OCI-LY1 (cell line): ENCODE measurements at regions not wholly inside any gene's neighbourhood (a gene's known extent, or its start where the extent isn't known, plus 50 kb on each side); places are given as distances from the start of the nearest gene placed in this dataset.
"Not testable (repeated sequence)": the region's sequence is repeated elsewhere in the genome, so short reads cannot be mapped to it uniquely, and the experiment has no call there.

Experiments
- H2AFZ ChIP-seq: fragments of 200-600 bp; sonication (generic), shearing (Covaris generic); 2 replicates; pipeline ENCODE4 v1.6.0; 2014; ENCODE audit warnings: antibody characterized with exemption, mild to moderate bottlenecking, low read length
- H3F3A ChIP-seq: fragments of 200-600 bp; sonication (generic), shearing (Covaris generic); 2 replicates; pipeline ENCODE4 v1.6.0; 2014; ENCODE audit warnings: mild to moderate bottlenecking, antibody characterized with exemption, low read length, moderate library complexity; ENCODE audit not compliant: insufficient read depth
- H3K27ac ChIP-seq: fragments of 200-600 bp; sonication (generic); 2 replicates; pipeline ENCODE4 v1.5.1; 2014; ENCODE audit warnings: low read length, mixed run types, mild to moderate bottlenecking, low read depth; ENCODE audit not compliant: poor library complexity, severe bottlenecking
- H3K27me3 ChIP-seq: fragments of 200-600 bp; sonication (generic); 2 replicates; pipeline ENCODE4 v1.6.0; 2014; ENCODE audit warnings: antibody characterized with exemption, mild to moderate bottlenecking, low read length, moderate library complexity; ENCODE audit not compliant: insufficient read depth
- H3K36me3 ChIP-seq: fragments of 200-600 bp; sonication (generic); 2 replicates; pipeline ENCODE4 v1.6.1; 2014; ENCODE audit warnings: mild to moderate bottlenecking, antibody characterized with exemption, low read length, moderate library complexity, mixed read lengths; ENCODE audit not compliant: insufficient read depth
- H3K4me1 ChIP-seq: fragments of 200-600 bp; sonication (generic); 2 replicates; pipeline ENCODE4 v1.5.1; 2014; ENCODE audit warnings: mild to moderate bottlenecking, low read length, moderate library complexity; ENCODE audit not compliant: insufficient read depth, severe bottlenecking
- H3K4me2 ChIP-seq: fragments of 200-600 bp; sonication (generic), shearing (Covaris generic); 2 replicates; pipeline ENCODE4 v1.6.1; 2014; ENCODE audit warnings: low read length
- H3K4me3 ChIP-seq: fragments of 200-600 bp; sonication (generic); 2 replicates; pipeline ENCODE4 v1.5.1; 2014; ENCODE audit warnings: low read length, low read depth, mild to moderate bottlenecking, mixed read lengths; ENCODE audit not compliant: poor library complexity, severe bottlenecking
- H3K79me2 ChIP-seq: fragments of 200-600 bp; shearing (Covaris generic); 2 replicates; pipeline ENCODE4 v1.6.1; 2016; ENCODE audit warnings: mixed run types, low read length, mixed read lengths; ENCODE audit not compliant: insufficient read depth
- H3K9ac ChIP-seq: fragments of 200-600 bp; sonication (generic), shearing (Covaris generic); 2 replicates; pipeline ENCODE4 v1.6.1; 2014; ENCODE audit warnings: mild to moderate bottlenecking, low read length, mixed read lengths
- H3K9me2 ChIP-seq: fragments of 200-600 bp; sonication (generic), shearing (Covaris generic); 2 replicates; pipeline ENCODE4 v1.6.1; 2014; ENCODE audit warnings: low read depth, mild to moderate bottlenecking, low read length, mixed read lengths
- H3K9me3 ChIP-seq: fragments of 200-600 bp; shearing (Covaris generic); 2 replicates; pipeline ENCODE4 v1.6.1; 2014; ENCODE audit warnings: low read length, mixed read lengths
- H4K20me1 ChIP-seq: fragments of 200-600 bp; sonication (generic), shearing (Covaris generic); 2 replicates; pipeline ENCODE4 v1.6.0; 2016; ENCODE audit warnings: mild to moderate bottlenecking, low read length; ENCODE audit not compliant: insufficient read depth
- EZH2 ChIP-seq: fragments of 200-600 bp; sonication (generic), shearing (Covaris generic); IDR thresholded peaks from 2 replicates; pipeline ENCODE4 v1.8.0; 2017; ENCODE audit warnings: borderline replicate concordance, mixed run types, mild to moderate bottlenecking, antibody characterized with exemption, low read length, moderate library complexity, mixed read lengths
- TF ChIP-seq, protein P1 (sequence below): fragments of 200-600 bp; sonication (generic), shearing (Covaris generic); IDR thresholded peaks from 2 replicates; pipeline ENCODE4 v1.5.1; 2017; ENCODE audit warnings: mild to moderate bottlenecking, antibody characterized with exemption, low read length, moderate library complexity, mixed read lengths

DNA sequence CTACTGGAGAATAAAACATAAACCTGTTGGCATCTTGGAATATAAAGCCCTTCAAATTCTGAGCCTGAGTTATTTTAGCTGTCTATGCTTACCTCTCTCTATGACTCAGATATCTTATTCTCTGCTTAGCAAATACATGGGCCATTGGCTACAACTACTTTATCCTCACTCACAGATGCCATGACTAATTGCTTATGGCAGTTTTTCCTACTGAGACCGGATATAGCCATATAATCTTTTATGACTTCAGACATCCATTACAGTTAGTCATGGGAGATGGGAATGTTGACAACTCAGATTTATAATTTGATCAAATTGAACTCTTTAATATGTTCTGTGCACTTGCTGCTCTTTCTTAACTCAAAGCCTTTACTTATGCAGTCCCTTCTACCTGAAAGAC is 502.4 kb upstream of the ATP2B1 start:
- no peak for TF ChIP-seq EZH2
- TF ChIP-seq, protein P1, sequence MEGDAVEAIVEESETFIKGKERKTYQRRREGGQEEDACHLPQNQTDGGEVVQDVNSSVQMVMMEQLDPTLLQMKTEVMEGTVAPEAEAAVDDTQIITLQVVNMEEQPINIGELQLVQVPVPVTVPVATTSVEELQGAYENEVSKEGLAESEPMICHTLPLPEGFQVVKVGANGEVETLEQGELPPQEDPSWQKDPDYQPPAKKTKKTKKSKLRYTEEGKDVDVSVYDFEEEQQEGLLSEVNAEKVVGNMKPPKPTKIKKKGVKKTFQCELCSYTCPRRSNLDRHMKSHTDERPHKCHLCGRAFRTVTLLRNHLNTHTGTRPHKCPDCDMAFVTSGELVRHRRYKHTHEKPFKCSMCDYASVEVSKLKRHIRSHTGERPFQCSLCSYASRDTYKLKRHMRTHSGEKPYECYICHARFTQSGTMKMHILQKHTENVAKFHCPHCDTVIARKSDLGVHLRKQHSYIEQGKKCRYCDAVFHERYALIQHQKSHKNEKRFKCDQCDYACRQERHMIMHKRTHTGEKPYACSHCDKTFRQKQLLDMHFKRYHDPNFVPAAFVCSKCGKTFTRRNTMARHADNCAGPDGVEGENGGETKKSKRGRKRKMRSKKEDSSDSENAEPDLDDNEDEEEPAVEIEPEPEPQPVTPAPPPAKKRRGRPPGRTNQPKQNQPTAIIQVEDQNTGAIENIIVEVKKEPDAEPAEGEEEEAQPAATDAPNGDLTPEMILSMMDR = no peak
- Histone ChIP-seq H3K4me3 (no peak overlapping the region), H3F3A (no peaks in the 10 kb centered on the region), H2AFZ (no peak overlapping the region), H3K9ac (no peak overlapping the region), H3K36me3 (no peaks in the 10 kb centered on the region), H3K9me3 (no peaks in the 10 kb centered on the region), H3K27me3 (no peaks in the 10 kb centered on the region), H3K4me2 (no peak overlapping the region), H4K20me1 (no peaks in the 10 kb centered on the region), H3K9me2 (no peaks in the 10 kb centered on the region), H3K4me1 (no peaks in the 10 kb centered on the region), H3K79me2 (no peaks in the 10 kb centered on the region), H3K27ac (no peak overlapping the region)

DNA sequence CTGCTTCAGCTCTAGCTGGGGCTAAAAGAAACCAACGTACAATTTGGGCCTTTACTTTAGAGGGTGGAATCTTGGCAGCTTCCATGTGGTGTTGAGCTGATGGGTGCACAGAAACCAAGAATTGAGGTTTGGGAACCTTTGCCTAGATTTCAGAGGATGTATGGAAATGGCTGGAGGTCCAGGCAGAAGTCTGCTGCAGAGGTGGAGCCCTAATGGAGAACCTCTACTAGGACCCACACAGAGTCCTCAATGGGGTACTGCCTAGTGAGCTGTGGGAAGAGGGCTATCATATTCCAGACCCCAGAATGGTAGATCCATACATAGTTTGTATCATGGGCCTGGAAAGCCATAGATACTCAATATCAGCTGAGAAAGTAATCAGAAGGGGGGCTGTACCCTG is 500.4 kb upstream of the ATP2B1 start:
- Histone ChIP-seq H3K9ac (no peak overlapping the region), H3K9me3 (no peaks in the 10 kb centered on the region), H4K20me1 (no peaks in the 10 kb centered on the region), H3K27ac (no peak overlapping the region), H3K9me2 (no peaks in the 10 kb centered on the region), H3K27me3 (no peaks in the 10 kb centered on the region), H3K4me2 (no peak overlapping the region), H3K4me3 (no peak overlapping the region), H2AFZ (no peak overlapping the region), H3F3A (no peaks in the 10 kb centered on the region), H3K4me1 (no peaks in the 10 kb centered on the region), H3K79me2 (no peaks in the 10 kb centered on the region), H3K36me3 (no peaks in the 10 kb centered on the region)
- TF ChIP-seq, protein P1 = no peak

DNA sequence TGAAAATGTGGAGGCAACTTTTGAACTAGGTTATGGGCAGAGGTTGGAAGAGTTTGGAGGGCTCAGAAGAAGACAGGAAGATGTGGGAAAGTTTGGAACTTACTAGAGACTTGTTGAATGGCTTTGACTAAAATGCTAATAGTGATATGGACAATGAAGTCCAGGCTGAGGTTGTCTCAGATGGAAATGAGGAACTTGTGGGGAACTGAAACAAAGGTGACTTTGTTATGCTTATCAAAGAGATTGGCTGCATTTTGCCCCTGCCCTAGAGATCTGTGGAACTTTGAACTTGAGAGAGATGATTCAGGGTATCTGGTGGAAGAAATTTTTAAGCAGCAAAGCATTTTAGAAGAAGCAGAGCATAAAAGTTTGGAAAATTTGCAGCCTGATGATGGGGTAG is 499.7 kb upstream of the ATP2B1 start:
- H3K4me3 ChIP-seq, H3K27me3 ChIP-seq, H3F3A ChIP-seq, H3K27ac ChIP-seq, H3K9me2 ChIP-seq, H3K79me2 ChIP-seq, H3K36me3 ChIP-seq, H4K20me1 ChIP-seq, H2AFZ ChIP-seq, H3K9me3 ChIP-seq, H3K4me1 ChIP-seq, H3K9ac ChIP-seq, H3K4me2 ChIP-seq: not testable (repeated sequence)

DNA sequence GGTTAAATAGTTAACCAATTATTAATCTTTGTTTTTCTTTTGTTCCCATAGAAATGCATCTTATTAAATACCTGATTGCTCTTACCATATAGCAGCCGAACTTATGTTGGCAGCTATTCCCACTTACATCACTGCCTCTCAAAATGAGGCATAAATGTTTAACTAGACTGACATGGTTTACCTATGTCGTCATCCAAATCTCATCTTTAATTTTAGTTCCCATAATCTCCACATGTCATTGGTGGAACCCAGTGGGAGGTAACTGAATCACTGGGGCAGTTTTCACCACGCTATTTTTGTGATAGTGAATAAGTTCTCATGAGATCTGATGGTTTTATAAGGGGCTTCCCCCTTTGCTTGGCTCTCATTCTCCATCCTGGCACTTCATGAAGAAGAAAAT is 499.2 kb upstream of the ATP2B1 start:
- Histone ChIP-seq H3K27me3 (no peaks in the 10 kb centered on the region), H3K4me1 (no peaks in the 10 kb centered on the region), H3K9me2 (no peaks in the 10 kb centered on the region), H4K20me1 (no peaks in the 10 kb centered on the region), H2AFZ (no peak overlapping the region), H3F3A (no peaks in the 10 kb centered on the region), H3K4me2 (no peak overlapping the region), H3K36me3 (no peaks in the 10 kb centered on the region), H3K27ac (no peak overlapping the region), H3K9ac (no peak overlapping the region), H3K9me3 (no peaks in the 10 kb centered on the region), H3K79me2 (no peaks in the 10 kb centered on the region), H3K4me3 (no peak overlapping the region)
- TF ChIP-seq, protein P1 = no peak
- no peak for TF ChIP-seq EZH2
